ENCODE measurements at regions not wholly inside any gene's neighbourhood (a gene's known extent, or its start where the extent isn't known, plus 50 kb on each side); places are given as distances from the start of the nearest gene placed in this dataset.

- no peak for TF ChIP-seq CTCF (IDR thresholded peaks at IDR 0.05)
Measured at GRCh38 chr14:87449016-87449415, 544.0 kb downstream of the GALC start.

DNA sequence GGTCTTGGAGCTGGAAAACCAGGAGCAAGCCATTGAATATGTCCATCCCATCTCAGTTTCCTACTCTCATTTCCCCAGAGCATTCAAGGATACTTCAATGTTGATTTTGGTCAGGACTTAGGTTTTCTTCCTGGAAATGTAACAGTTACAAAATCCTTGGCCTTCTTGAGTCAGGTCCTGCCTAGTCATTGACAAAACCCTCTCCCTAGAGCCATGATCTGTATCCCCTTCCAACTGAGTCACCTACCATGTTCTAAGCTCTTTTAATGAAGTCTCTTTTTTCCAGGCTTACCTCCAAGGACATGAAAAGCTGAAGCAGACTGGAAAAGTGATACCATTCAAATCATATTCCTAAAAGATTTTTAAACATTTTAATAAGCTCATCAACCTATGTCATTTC lies 549.2 kb downstream of the GALC start:
- TF ChIP-seq CTCF (IDR thresholded peaks at IDR 0.05), result no peak

- TF ChIP-seq CTCF (IDR thresholded peaks at IDR 0.05), result no peak
Measured at GRCh38 chr14:87443039-87443438, 549.9 kb downstream of the GALC start.

DNA sequence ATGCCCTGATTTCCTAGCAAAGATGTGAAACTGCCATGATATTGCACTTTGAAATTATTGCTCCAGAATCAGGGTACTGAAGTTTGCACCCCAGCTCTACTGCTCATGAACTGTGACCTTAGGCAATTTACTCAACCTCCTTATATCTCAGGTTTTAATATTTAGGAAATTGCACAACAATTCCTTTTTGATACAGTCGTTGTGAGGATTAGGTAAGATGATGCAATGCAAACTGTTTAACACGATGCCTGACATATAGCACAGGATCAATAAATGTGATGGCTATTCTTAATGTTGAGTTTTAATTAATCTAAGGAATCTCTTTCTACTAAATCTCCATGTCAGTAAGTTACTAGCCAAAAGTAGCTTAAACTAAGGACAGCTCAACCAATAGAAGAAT lies 555.8 kb downstream of the GALC start:
- no peak for TF ChIP-seq CTCF (IDR thresholded peaks at IDR 0.05)

GRCh38 chr14:87434680-87435079 lies 558.3 kb downstream of the GALC start:
- TF ChIP-seq CTCF (IDR thresholded peaks at IDR 0.05), result no peak

DNA sequence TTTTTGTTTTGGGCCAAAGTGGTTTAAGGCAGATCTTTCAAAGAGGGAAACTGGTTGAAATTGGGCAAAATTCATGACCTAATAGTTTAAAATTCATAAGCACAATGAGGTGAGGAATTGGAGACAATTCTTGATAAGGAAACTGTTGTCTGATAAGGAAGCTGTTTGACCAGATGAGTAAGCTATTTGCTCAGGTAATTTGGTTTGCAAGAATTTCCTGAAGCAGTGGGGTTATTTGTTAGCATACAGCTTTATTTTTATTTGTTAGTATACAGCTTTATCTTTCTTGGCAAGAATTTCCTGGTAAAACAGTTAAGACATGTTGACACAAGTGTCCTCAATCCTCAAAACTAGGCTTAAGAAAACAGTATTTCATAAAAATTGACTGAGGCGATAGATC lies 559.0 kb downstream of the GALC start:
- no peak for TF ChIP-seq CTCF (IDR thresholded peaks at IDR 0.05)

GRCh38 chr14:87432698-87433097 lies 560.3 kb downstream of the GALC start:
- TF ChIP-seq CTCF (IDR thresholded peaks at IDR 0.05), result no peak

DNA sequence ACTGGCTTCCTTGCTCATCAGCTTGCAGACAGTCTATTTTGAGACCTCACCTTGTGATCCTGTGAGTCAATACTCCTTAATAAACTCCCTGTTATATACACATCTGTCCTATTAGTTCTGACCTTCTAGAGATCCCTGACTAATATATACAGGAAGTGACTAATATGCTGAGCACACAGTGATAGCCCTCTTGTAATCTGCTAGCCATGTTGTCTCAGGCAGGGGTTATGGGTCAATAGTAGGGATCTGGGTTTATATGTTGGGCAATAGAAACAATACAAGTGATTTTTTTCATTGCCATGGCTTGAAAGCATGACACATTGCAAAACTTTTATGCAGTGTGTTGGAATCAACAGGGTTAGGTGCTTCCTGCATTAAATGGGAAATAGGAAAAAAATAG lies 562.2 kb downstream of the GALC start:
- TF ChIP-seq CTCF (IDR thresholded peaks at IDR 0.05), result no peak

Data from LNCAP (cell line).